GM18520 (cell line): ENCODE measurements at regions not wholly inside any gene's neighbourhood (a gene's known extent, or its start where the extent isn't known, plus 50 kb on each side); places are given as distances from the start of the nearest gene placed in this dataset.
"Not testable (repeated sequence)": the region's sequence is repeated elsewhere in the genome, so short reads cannot be mapped to it uniquely, and the experiment has no call there.

ENCODE experiments used
- ATAC-seq: cut with Tn5 transposase; IDR thresholded peaks from one replicate; pipeline ENCODE4 v1.9.1; 2021; ENCODE audit not compliant: unreplicated experiment

DNA sequence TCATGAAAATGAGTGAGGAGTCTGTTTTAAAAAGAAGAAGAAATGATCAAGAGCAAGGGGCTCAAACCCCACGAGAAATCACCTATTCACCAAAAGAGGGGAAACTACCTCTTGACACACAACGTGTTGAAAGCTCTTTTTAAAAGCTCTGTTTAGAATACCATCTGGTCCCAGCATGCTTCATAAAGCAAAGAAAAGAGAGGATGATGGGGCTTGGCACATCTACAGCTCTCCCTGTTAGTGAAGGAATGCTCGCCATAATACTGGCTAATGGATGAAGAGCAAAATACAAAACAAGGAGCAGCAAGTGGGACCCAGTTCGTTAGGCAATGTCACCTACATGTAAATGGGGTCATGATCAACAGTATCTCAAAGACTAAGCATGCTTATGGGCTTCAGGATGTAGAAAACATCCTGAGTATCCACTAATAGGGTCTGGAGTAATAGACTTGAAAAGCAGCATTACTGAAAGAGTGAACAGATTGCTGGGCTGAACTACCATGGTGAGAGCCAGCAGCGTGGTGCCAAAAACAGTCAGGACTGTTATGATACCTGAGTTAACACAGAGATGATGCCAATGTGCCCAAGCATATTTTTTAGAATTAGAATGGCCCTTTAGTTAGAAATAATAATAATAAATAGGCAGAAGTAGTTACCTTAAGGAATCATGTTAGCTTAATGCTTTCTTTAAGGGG lies 159.7 kb upstream of the POU1F1 start:
- ATAC-seq: no peak

DNA sequence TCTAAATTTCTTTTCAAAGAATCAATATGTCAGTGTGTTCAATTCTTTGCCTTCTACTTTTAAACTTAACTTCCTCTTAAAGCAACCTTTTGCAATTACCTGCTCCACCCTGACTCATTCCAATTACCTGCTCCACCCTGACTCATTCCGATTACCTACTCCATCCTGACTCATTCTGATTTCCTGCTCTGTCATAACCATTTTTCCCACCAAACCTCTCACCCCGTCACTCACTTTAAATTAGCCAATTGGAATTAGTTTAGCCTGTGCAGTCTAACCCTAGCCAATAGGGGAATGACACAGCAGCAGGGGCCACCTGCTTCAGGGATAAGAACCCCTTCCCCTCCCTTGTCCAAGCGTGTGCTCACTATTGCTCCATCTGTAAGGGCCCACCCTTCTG lies 157.1 kb upstream of the POU1F1 start:
- not testable (repeated sequence) for ATAC-seq

DNA sequence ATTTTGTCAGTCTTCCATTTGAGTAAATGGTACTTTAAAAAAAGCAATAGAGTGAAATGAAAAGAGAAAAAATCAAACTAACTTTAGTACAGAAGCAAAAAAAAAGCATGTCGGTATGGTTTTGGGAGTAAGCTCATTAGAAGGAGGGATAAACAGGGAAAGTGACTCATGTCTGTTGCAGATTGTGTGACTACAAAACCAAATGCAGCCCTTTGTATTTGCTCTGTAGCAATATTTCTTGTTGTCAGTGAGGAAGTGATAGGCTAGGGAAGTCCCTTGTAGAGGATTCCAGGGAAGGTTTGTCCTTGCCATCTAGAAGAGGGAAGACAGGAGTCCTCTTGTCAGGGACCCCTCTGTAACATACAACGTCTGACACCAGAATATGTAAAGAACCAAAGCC lies 150.5 kb upstream of the POU1F1 start:
- ATAC-seq: no peak

DNA sequence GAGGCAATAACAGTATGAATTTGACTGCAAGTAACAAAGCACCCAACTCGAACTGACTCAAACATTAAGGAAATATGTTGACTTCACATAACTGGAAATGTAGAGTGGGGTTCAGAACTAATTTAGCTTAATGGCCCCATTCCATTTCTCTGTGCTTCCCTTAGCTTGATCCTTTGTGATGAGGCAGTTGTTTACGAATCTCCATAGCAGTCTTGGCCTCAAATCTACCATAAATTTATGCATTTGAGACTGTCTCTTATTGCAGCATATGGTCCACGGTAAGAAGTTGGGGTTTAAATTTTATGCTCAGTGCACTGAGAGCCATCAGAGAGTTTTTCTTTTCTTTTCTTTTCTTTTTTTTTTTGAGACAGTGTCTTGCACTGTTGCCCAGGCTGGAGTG lies 148.7 kb upstream of the POU1F1 start:
- no peak for ATAC-seq

DNA sequence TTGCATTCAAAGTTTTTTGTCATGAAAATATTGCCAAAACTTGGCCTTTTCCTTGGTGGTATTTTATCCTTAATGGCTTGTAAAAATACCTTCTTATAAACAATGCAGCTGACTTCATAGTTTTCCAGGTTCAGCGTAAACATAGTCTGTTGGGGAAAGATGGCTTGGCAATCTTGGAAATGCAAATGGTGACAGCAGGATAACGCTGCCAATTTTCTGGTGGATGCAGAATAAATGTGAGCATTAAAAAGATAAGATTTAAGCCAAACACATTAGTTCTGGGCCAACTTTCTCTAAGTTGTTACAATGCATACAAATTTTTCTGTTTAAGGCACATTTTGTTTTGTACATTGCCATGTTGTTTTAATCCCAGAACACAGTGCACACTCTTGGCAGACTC lies 147.0 kb upstream of the POU1F1 start:
- ATAC-seq: no peak

DNA sequence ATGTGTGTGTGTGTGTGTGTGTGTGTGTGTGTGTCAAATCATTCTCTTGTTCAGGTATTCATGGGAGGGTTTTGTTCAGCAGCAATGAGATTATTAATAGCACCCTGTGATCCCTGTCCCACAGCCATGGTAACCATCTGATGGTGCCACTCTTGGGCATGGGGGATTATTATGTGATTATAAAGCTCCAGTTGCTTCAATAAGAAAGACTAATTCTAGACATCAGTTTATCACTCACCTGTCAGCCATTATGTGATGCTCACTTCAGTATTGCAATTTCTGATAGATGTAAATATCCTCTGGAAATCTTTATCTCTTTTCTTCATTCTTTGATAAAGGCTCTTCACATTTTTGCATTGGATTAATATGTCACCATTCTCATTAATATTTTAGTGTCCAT lies 145.9 kb upstream of the POU1F1 start:
- no peak for ATAC-seq

DNA sequence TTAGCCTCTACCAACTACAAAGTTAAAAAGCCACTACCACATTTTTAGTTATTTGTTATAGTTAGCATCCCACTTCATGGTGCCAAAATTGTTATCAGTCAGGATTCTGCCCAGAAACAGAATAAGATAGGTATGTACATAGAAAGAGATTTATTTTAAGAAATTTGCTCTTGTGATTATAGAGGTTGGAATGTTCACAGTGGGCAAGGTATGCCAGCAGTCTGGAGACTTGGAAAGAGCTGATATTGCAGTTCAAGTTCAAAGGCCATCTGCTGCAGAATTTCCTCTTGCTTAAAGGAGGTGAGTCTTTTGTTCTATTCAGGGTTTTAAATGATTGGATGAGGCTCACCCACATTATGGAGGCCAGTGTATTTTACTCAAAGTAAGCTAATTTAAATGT lies 143.8 kb upstream of the POU1F1 start:
- no peak for ATAC-seq

DNA sequence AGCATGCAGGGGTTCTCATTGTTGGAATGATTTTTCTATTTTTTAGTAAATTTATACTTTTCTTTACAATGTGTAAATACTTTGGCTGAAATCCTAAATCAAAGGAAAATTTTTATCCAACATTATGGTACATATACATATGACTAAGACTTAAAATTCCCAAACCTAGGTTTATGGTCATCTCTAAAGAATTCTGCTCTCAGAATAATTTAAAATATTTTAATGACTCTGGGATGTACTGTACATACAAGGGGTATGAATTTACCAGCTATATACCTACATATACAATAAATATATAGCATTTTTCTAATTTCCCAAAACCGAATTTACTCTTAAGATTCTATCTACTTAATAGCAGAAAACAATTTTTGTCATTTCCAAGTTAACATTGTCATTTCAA lies 137.9 kb upstream of the POU1F1 start:
- ATAC-seq: no peak

DNA sequence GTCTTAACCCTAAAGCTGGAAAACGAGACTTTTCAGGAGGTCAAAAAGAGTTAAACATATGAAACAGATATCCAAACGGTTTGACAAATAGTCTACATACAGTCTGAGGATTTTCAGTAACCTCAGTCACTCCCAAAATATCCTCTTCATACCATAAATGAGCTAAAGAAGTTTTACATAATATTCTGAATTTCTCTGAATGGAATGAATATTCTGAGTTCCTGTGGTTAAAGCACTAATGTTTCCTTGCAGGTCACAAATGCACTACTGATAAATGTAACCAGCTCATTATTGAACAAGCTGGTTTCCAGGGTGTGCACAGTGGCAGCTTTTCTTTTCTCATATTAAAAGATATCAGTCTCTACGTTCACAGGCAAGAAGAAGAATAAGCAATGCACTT lies 137.4 kb upstream of the POU1F1 start:
- ATAC-seq: no peak

DNA sequence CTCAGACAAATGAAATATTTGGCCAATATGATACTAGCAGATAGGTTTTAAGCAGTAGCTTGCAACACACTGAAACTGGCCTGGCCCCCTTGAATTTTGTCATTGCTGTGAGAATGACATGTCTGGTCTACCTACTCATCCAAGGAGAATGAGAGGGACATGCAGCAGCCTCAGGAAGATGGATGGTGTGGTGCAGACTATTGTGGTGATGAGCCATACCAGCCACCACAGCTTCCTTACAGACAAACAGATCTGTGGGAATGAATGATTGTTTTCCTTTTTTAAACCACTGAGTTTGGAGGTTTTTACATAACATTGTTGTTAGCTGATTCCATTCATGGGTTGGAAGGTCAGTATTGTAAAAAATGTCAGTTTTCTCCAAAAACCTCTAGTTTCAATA lies 133.7 kb upstream of the POU1F1 start:
- ATAC-seq: no peak

DNA sequence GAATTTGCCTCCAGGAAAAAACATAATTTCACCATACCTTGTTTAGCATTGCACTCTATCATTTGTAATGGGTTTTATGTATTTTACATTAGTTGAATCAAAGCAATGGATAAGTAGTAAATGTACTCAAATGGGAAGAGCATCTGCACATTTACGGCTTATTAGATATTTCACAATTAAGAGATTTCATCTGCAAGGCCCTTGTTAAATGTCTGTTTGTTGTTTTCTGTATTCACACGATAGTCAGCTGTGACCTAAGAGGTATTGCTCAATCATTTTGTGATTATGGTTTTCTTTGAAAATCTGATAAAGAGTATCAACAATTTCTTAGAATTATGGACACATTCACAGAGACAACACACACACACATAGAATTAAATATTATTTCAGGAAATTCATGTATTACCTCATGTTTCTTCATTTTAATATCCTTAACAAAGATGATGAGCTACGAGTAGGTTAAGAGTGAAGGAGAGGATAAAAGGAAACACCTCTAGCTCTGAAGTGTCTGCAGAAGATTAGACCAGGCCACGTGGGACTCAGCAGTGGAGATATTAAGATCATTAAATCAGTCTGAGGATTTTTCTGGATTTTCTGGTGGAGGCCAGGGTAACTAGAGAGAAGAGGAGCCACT lies 121.9 kb upstream of the POU1F1 start:
- no peak for ATAC-seq

DNA sequence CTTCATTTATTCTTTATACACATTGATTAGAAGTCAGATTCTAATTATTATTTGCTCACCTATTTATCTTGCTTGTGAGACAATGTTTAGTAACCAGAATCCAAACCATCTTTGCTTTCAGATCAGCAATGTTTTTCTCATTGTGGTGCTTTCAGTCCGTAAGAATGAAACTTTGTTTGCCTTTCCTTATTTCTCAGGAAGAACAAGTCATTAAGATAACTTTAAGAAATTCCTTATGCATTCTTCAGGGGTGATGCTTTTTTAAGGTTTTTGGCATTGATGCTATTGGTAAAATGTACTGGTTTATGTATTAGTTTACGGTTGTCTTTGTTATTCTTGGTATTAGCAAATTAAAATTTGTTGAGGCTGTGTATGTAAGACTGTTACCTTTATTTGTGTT lies 120.8 kb upstream of the POU1F1 start:
- no peak for ATAC-seq

DNA sequence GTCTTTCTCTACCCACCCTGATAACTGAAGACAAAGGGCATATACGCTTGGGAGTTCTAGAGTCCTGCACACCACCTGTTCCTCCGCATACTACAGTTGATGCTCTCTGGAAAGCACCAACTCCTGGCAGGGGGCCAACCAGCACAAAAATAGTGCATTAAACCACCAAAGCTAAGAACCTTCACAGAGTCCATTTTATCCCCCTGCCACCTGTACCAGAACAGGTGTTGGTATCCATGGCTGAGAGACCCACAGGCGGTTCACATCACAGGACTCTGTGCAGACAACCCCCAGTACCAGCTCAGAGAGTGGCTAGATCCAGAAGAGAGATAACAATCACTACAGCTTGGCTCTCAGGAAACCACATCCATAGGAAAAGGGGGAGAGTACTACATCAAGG lies 114.4 kb upstream of the POU1F1 start:
- no peak for ATAC-seq

DNA sequence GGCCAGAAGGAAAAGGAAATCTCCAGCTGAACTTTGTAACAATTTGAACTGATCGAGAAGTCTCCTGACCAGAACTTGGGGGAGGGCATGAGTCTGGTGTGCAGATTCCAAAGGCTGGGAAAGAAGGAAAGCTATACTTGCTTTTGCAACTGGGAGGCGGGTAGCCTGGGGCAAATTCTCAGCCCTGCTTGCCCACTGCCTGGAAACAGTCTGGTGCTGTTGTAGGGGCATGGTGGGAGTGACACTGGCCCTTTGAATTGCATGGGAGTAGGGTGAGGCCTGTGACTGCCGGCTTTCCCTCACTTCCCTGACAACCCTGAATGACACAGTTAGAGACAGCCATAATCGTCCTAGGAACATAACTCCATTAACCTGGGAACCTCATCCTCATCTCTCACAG lies 114.0 kb upstream of the POU1F1 start:
- ATAC-seq: no peak

DNA sequence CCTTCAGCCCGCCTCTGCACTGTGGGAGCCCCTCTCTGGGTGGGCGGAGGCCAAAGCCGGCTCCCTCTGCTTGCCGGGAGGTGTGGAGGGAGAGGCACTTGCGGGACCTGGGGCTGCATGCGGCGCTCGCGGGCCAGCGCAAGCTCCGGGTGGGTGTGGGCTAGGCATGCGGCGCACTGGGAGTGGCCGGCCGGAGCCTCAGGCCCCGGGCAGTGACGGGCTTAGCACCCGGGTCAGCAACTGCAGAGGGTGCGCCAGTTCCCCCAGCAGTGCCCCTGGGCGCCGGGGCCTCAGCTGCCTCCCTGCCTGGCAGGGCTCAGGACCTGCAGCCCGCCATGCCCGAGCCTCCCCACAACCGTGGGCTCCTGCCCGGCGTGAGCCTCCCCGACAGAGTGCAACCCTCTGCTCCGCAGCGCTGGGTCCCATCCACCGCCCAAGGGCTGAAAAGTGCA lies 98.9 kb upstream of the POU1F1 start:
- ATAC-seq: no peak

DNA sequence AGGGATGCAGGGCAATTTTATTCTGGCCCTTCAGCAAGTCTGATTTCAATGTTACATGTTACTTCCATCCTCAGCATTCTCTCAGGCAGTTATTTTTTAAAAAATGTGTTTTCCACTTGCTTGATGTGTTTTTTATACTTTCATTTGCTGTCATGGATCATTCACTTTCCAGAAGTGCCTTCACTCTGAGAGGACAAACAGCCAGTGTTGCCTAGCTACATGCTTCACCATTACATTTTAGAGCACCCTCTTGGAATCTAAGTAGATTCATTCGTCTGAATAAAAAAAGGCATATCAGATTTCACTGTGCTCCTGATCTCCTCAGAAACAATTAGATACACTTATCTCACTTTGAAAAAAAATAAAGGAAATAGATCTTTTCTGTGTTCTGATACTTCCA lies 93.6 kb upstream of the POU1F1 start:
- no peak for ATAC-seq

DNA sequence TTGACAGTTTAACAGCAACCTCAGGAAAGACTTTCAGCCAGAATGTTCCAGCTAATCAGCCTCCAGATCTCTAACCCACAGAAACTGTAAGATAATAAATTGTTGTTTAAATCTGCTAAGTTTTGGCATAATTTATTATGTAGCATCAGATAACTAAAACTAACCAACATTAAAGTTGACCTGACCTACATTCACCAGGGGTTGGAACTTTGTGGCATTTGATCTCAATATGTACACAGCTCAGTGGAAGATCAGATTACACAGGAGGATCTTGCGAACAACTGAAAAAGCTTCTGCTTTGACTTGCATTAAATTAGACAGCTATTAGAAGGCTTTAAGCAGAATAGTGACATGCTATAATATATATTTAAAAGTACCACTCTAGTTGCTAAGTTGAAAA lies 91.4 kb upstream of the POU1F1 start:
- no peak for ATAC-seq

DNA sequence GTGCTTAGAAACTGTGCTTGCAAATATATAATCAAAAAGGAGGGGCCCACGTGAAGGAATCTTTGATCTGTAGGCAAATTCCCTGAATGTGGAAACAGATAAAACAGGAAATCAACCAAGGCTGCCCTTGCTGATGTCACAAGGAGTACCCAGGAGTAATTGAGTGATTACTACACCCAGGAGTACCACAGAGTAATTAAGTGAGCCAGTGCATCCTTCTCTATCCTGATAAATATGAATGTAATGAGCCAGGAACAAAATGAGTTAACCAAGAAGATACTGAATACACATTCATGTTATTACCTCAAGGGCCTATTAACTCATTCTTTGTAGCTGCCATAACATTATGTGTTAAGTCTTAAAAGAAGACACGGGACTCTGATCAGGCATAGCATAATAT lies 87.3 kb upstream of the POU1F1 start:
- no peak for ATAC-seq

DNA sequence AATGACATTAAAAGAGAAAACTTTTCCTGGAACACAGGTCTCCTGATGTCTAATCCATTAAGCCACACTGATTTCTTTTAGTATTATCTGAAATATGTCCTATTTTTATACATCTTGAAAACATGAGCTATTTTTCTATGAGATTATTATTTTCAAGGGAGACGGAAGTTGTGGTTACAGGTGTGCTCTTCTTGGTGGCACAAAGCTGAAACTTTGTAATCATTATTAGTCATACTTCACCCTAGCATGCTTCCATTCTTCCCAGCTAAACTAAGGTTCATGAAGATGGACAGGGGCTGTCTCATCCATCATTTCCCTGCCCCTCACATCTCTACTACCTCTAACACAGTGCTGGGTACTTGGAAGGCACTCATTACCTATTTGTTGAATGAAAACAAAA lies 85.6 kb upstream of the POU1F1 start:
- no peak for ATAC-seq

DNA sequence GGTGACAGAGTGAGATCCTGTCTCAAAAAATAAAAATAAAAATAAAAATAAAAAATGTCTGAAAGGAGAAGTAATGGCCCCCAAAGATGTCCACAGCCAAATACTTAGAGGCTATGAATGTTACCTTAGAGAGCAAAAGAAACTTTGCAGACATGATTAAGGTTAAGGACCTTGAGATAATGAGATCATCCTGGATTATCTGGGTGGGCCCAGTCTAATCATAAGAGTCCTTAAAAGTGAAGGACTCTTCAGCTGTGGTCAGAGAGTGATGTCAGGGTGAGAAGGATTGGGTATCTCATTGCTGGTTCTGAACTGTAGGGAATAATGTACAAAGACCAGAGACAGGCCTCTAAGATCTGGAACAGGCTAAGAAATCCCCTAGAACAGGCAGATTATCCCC lies 84.9 kb upstream of the POU1F1 start:
- ATAC-seq: no peak

DNA sequence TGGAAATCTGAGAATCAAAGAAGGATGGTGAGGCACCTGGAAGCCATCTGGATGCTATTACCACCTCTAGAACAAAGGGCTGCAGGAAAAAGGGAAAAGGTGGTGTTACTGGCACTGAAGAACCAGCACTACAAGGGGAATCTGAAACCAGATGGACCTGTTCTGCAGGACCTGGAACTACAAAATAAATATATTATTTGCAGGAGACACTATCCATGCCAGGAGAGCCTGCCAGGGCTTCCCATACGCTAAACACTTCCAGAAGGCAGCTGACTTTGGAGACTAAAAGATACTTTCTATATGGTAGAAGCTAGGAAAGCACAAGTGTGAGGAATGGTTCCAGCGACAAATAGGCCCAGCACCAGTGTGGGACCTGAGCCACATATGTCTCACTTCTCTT lies 83.4 kb upstream of the POU1F1 start:
- no peak for ATAC-seq

DNA sequence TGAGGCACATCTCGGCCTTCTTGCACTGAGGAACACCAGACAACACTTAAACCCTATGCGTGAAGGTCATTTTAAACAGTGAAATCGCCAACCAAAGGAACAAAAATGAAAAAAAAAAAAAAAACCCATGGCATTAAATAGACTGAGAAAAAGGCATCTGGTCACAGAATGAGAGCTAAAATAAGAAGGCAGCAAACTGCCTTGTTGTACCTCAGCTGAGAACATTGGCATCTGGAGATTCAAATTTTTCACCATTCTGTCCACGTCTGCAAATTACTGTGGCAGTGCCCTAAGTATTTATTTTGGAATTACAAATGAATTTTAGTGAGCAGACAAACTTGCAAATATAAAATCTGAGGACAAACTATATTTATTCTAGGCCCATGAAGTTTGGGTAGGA lies 82.6 kb upstream of the POU1F1 start:
- ATAC-seq: no peak

DNA sequence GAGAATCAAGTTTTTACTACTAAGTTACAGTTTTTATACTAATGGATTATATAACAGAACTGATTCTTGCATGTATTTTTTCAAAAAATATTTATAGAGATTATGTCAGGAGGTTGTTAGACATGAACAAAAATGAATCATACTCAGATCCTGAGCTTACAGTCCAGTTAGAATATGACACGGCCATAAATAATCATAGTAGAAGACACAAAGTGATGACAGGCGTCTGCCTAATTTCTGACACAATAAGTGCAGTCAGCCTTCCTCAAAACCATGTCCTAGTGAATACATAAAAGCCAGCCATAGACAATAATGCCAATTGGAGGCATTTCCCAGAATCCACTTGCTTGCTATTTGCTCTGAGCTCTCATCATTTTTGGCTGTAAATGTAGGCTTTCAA lies 81.7 kb upstream of the POU1F1 start:
- ATAC-seq: no peak
